ENCODE measurements at regions not wholly inside any gene's neighbourhood (a gene's known extent, or its start where the extent isn't known, plus 50 kb on each side); places are given as distances from the start of the nearest gene placed in this dataset.

DNA sequence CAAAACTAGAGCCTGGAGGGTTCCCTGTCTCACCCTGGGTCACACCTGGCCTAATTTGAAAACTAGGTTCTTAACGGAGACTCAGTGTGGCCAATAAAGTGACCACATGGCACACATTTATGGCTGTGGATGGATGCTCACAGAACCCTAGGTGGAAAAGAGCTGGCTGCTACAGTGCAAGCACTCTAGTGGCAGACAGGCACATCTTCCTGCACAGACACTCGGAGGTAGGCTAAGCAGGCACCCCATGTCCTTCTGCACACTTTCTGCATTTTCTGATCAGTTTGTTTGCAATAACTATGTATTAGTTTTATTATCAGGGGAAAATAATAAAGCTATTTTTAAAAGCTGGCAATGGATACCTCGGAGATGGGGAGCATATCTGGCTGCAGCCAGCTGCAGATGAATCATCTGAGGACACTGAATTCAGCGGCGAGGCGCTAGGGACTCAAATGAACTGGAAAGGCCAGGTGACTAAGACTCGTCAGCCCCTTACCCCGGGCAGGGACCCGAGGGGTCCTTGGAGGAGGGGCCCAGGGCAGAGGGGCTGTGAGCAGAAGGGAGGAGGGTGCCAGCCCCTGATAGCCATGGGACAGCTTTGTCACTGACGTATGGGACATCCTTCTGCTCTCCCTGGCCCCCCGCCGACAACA, 96.2 kb downstream of the OLFM1 start:
- TF ChIP-seq, protein P1, sequence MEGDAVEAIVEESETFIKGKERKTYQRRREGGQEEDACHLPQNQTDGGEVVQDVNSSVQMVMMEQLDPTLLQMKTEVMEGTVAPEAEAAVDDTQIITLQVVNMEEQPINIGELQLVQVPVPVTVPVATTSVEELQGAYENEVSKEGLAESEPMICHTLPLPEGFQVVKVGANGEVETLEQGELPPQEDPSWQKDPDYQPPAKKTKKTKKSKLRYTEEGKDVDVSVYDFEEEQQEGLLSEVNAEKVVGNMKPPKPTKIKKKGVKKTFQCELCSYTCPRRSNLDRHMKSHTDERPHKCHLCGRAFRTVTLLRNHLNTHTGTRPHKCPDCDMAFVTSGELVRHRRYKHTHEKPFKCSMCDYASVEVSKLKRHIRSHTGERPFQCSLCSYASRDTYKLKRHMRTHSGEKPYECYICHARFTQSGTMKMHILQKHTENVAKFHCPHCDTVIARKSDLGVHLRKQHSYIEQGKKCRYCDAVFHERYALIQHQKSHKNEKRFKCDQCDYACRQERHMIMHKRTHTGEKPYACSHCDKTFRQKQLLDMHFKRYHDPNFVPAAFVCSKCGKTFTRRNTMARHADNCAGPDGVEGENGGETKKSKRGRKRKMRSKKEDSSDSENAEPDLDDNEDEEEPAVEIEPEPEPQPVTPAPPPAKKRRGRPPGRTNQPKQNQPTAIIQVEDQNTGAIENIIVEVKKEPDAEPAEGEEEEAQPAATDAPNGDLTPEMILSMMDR (IDR thresholded peaks at IDR 0.05), result no peak
- no peak for TF ChIP-seq POLR2A (IDR thresholded peaks at IDR 0.05)
